ENCODE measurements at regions not wholly inside any gene's neighbourhood (a gene's known extent, or its start where the extent isn't known, plus 50 kb on each side); places are given as distances from the start of the nearest gene placed in this dataset.

GRCh38 chr15:47294765-47295259, 422.5 kb upstream of the SEMA6D start:
- ChIA-PET POLR2A (no interaction called here), CTCF (interaction anchor here (0.5 kb wide), 1 partner anchor 925 kb away, joined by 3 read pairs; no protein-coding TSS in a partner anchor)
- Mint-ChIP-seq H3K27ac (no peak overlapping the region), H3K27me3 (ENCODE audit: low read depth) (no peaks in the 10 kb centered on the region), H3K36me3 (no peaks in the 10 kb centered on the region), H3K9me3 (no peaks in the 10 kb centered on the region), H3K4me3 (no peak overlapping the region), H3K4me1 (peaks cover 28% of the 10 kb centered on the region)
- ATAC-seq (no peak), DNase-seq (ENCODE audit: low spot score) (no peak)
- TF ChIP-seq GABPB1 (CRISPR knock-in tag; IDR thresholded peaks at IDR 0.05) (no peak), NFE2L1 (CRISPR knock-in tag; IDR thresholded peaks at IDR 0.05) (no peak), IRF1 (CRISPR knock-in tag; IDR thresholded peaks at IDR 0.05) (no peak), ELF4 (CRISPR knock-in tag; IDR thresholded peaks at IDR 0.05; ENCODE audit: low read depth) (no peak), ZNF416 (CRISPR knock-in tag; IDR thresholded peaks at IDR 0.05) (no peak), GTF2I (CRISPR knock-in tag; conservative IDR thresholded peaks at IDR 0.05) (no peak), CTCF (IDR thresholded peaks at IDR 0.05) (no peak), CDX4 (CRISPR knock-in tag; IDR thresholded peaks at IDR 0.05; ENCODE audit: borderline replicate concordance) (no peak), GRHL2 (CRISPR knock-in tag; IDR thresholded peaks at IDR 0.05; ENCODE audit: insufficient replicate concordance, severe bottlenecking) (no peak), ZMAT4 (CRISPR knock-in tag; IDR thresholded peaks at IDR 0.05) (no peak), FOXP1 (CRISPR knock-in tag; IDR thresholded peaks at IDR 0.05; ENCODE audit: borderline replicate concordance) (no peak), ARID4B (CRISPR knock-in tag; IDR thresholded peaks at IDR 0.05; ENCODE audit: borderline replicate concordance) (no peak), KAT7 (CRISPR knock-in tag; IDR thresholded peaks at IDR 0.05; ENCODE audit: borderline replicate concordance) (no peak), ZNF425 (CRISPR knock-in tag; conservative IDR thresholded peaks at IDR 0.05) (no peak), USF1 (CRISPR knock-in tag; IDR thresholded peaks at IDR 0.05) (no peak)

Data from WTC11 (cell line).